ENCODE measurements at regions not wholly inside any gene's neighbourhood (a gene's known extent, or its start where the extent isn't known, plus 50 kb on each side); places are given as distances from the start of the nearest gene placed in this dataset.

- DNase-seq = no peak
Observed at GRCh38 chr18:40929399-40929798, 1025.6 kb upstream of the PIK3C3 start.

- DNase-seq = no peak
Observed at GRCh38 chr18:40926679-40927078, 1028.4 kb upstream of the PIK3C3 start.

- no peak for DNase-seq
Observed at GRCh38 chr18:40925071-40925541, 1029.9 kb upstream of the PIK3C3 start.

- DNase-seq = no peak
Observed at GRCh38 chr18:40921845-40922629, 1033.0 kb upstream of the PIK3C3 start.

- DNase-seq = no peak
Observed at GRCh38 chr18:40917056-40917455, 1038.0 kb upstream of the PIK3C3 start.

- no peak for DNase-seq
Observed at GRCh38 chr18:40915724-40916123, 1039.3 kb upstream of the PIK3C3 start.

- no peak for DNase-seq
Observed at GRCh38 chr18:40911582-40912254, 1043.3 kb upstream of the PIK3C3 start.

- DNase-seq = no peak
Observed at GRCh38 chr18:40911041-40911440, 1044.0 kb upstream of the PIK3C3 start.

GRCh38 chr18:40907842-40908241 is 1047.2 kb upstream of the PIK3C3 start:
- no peak for DNase-seq

GRCh38 chr18:40904295-40904694 is 1050.7 kb upstream of the PIK3C3 start:
- no peak for DNase-seq

GRCh38 chr18:40902436-40902835 is 1052.6 kb upstream of the PIK3C3 start:
- DNase-seq = no peak

GRCh38 chr18:40897884-40898283 is 1057.2 kb upstream of the PIK3C3 start:
- no peak for DNase-seq

GRCh38 chr18:40883271-40883670 is 1071.8 kb upstream of the PIK3C3 start:
- DNase-seq = no peak

- no peak for DNase-seq
Observed at GRCh38 chr18:40882468-40882867, 1072.6 kb upstream of the PIK3C3 start.

GRCh38 chr18:40878371-40878770 is 1076.7 kb upstream of the PIK3C3 start:
- DNase-seq = no peak

GRCh38 chr18:40877096-40877495 is 1077.9 kb upstream of the PIK3C3 start:
- DNase-seq = no peak

- DNase-seq = no peak
Observed at GRCh38 chr18:40875101-40875615, 1079.9 kb upstream of the PIK3C3 start.

GRCh38 chr18:40874233-40874632 is 1080.8 kb upstream of the PIK3C3 start:
- DNase-seq = no peak

- no peak for DNase-seq
Observed at GRCh38 chr18:40868110-40868858, 1086.8 kb upstream of the PIK3C3 start.

- DNase-seq = no peak
Observed at GRCh38 chr18:40867459-40867858, 1087.6 kb upstream of the PIK3C3 start.

GRCh38 chr18:40866968-40867367 is 1088.1 kb upstream of the PIK3C3 start:
- DNase-seq = no peak

- no peak for DNase-seq
Observed at GRCh38 chr18:40866013-40866645, 1088.9 kb upstream of the PIK3C3 start.

- DNase-seq = no peak
Observed at GRCh38 chr18:40864846-40865245, 1090.2 kb upstream of the PIK3C3 start.

Data from T-helper 9 cell (primary cell).